SIG-M5 treated with dmso at 0.1 percent for 504 hours (cell line): ENCODE measurements at regions not wholly inside any gene's neighbourhood (a gene's known extent, or its start where the extent isn't known, plus 50 kb on each side); places are given as distances from the start of the nearest gene placed in this dataset.
A peak's percentile ranks its signal among the peaks of the same experiment; 100 is the strongest.

Experiments used
- DNase-seq: peaks from one replicate; lab custom pipeline; 2025; ENCODE audit not compliant: unreplicated experiment; lab: John Stamatoyannopoulos, UW

GRCh38 chr2:199629301-199629700 lies 171.6 kb upstream of the SATB2 start:
- no peak for DNase-seq

- no peak for DNase-seq
Measured at GRCh38 chr2:199627417-199627816, 169.7 kb upstream of the SATB2 start.

GRCh38 chr2:199624958-199625357 lies 167.2 kb upstream of the SATB2 start:
- peak; percentile 31 for DNase-seq

GRCh38 chr2:199612509-199613130 lies 154.9 kb upstream of the SATB2 start:
- no peak for DNase-seq

GRCh38 chr2:199607914-199608313 lies 150.2 kb upstream of the SATB2 start:
- DNase-seq: no peak

GRCh38 chr2:199606193-199606780 lies 148.5 kb upstream of the SATB2 start:
- DNase-seq: no peak

GRCh38 chr2:199603721-199604291 lies 146.1 kb upstream of the SATB2 start:
- DNase-seq: no peak

GRCh38 chr2:199602896-199603717 lies 145.4 kb upstream of the SATB2 start:
- no peak for DNase-seq

GRCh38 chr2:199602271-199602895 lies 144.6 kb upstream of the SATB2 start:
- DNase-seq: peak; percentile 56

GRCh38 chr2:199596549-199596948 lies 138.8 kb upstream of the SATB2 start:
- peak; percentile 64 for DNase-seq

GRCh38 chr2:199594443-199594842 lies 136.7 kb upstream of the SATB2 start:
- no peak for DNase-seq

GRCh38 chr2:199591826-199592225 lies 134.1 kb upstream of the SATB2 start:
- DNase-seq: no peak

- DNase-seq: no peak
Measured at GRCh38 chr2:199590321-199591203, 132.8 kb upstream of the SATB2 start.

GRCh38 chr2:199589306-199589705 lies 131.6 kb upstream of the SATB2 start:
- no peak for DNase-seq

- DNase-seq: no peak
Measured at GRCh38 chr2:199588054-199588453, 130.3 kb upstream of the SATB2 start.

- DNase-seq: no peak
Measured at GRCh38 chr2:199586646-199587045, 128.9 kb upstream of the SATB2 start.

GRCh38 chr2:199583676-199584075 lies 125.9 kb upstream of the SATB2 start:
- DNase-seq: no peak

- no peak for DNase-seq
Measured at GRCh38 chr2:199581935-199582360, 124.2 kb upstream of the SATB2 start.

- DNase-seq: no peak
Measured at GRCh38 chr2:199581408-199581807, 123.7 kb upstream of the SATB2 start.

- no peak for DNase-seq
Measured at GRCh38 chr2:199575416-199575815, 117.7 kb upstream of the SATB2 start.
